GM19025 (cell line): ENCODE measurements at regions not wholly inside any gene's neighbourhood (a gene's known extent, or its start where the extent isn't known, plus 50 kb on each side); places are given as distances from the start of the nearest gene placed in this dataset.

Experiments
- ATAC-seq: cut with Tn5 transposase; IDR thresholded peaks from one replicate; pipeline ENCODE4 v1.9.1; 2021; ENCODE audit warnings: mild to moderate bottlenecking, low read depth, moderate library complexity; ENCODE audit not compliant: unreplicated experiment

- no peak for ATAC-seq
Observed at GRCh38 chr9:109937861-109938453, 158.0 kb downstream of the PALM2AKAP2 start.

GRCh38 chr9:109939698-109940342 lies 159.8 kb downstream of the PALM2AKAP2 start:
- no peak for ATAC-seq

- no peak for ATAC-seq
Observed at GRCh38 chr9:109940561-109940960, 160.6 kb downstream of the PALM2AKAP2 start.

- no peak for ATAC-seq
Observed at GRCh38 chr9:109941771-109942170, 161.8 kb downstream of the PALM2AKAP2 start.

GRCh38 chr9:109945573-109945972 lies 165.6 kb downstream of the PALM2AKAP2 start:
- no peak for ATAC-seq

GRCh38 chr9:109948453-109948852 lies 168.5 kb downstream of the PALM2AKAP2 start:
- no peak for ATAC-seq

GRCh38 chr9:109950710-109951443 lies 170.9 kb downstream of the PALM2AKAP2 start:
- no peak for ATAC-seq

- no peak for ATAC-seq
Observed at GRCh38 chr9:109953300-109953699, 173.3 kb downstream of the PALM2AKAP2 start.

- no peak for ATAC-seq
Observed at GRCh38 chr9:109953813-109954497, 174.0 kb downstream of the PALM2AKAP2 start.

GRCh38 chr9:109956717-109957440 lies 176.9 kb downstream of the PALM2AKAP2 start:
- ATAC-seq = no peak

GRCh38 chr9:109959679-109960078 lies 179.7 kb downstream of the PALM2AKAP2 start:
- ATAC-seq = no peak

- ATAC-seq = no peak
Observed at GRCh38 chr9:109961626-109962025, 181.6 kb downstream of the PALM2AKAP2 start.

GRCh38 chr9:109962215-109962614 lies 182.2 kb downstream of the PALM2AKAP2 start:
- ATAC-seq = no peak

- ATAC-seq = no peak
Observed at GRCh38 chr9:109963079-109963478, 183.1 kb downstream of the PALM2AKAP2 start.

- ATAC-seq = no peak
Observed at GRCh38 chr9:109966643-109967368, 186.8 kb downstream of the PALM2AKAP2 start.

- no peak for ATAC-seq
Observed at GRCh38 chr9:109967651-109968642, 187.9 kb downstream of the PALM2AKAP2 start.

GRCh38 chr9:109969011-109969410 lies 189.0 kb downstream of the PALM2AKAP2 start:
- no peak for ATAC-seq

- ATAC-seq = no peak
Observed at GRCh38 chr9:109969573-109970237, 189.7 kb downstream of the PALM2AKAP2 start.
